PC-9 (cell line): ENCODE measurements at regions not wholly inside any gene's neighbourhood (a gene's known extent, or its start where the extent isn't known, plus 50 kb on each side); places are given as distances from the start of the nearest gene placed in this dataset.

Experiments
- BruUV-seq: library from RNA; stranded (reverse); fragments of 400-500 nt; replicated peaks from 2 replicates; lab custom pipeline; 2021; lab: Mats Ljungman, UMichigan
- CTCF ChIA-PET: fragments of 300-600 bp; sonication (Branson Sonifier 250); formaldehyde crosslinking; loops from one replicate; lab custom pipeline; 2022; ENCODE audit warnings: antibody characterized with exemption; lab: Charles Lee
- POLR2A ChIA-PET: fragments of 300-600 bp; sonication (Branson Sonifier 250); formaldehyde crosslinking; loops from one replicate; lab custom pipeline; 2022; ENCODE audit warnings: antibody characterized with exemption; ENCODE audit not compliant: unreplicated experiment; lab: Charles Lee
- DNase-seq, 2 experiments: peaks; one replicate each; pipeline versions ENCODE4 v3.0.0 to v3.0.0-alpha.2; 2015 to 2022; ENCODE audit warnings: mixed read lengths in 1 of 2
- H2AFZ ChIP-seq: fragments of 200-600 bp; sonication (generic); 2 replicates; pipeline ENCODE4 v1.8.1; 2017; ENCODE audit warnings: antibody characterized with exemption
- H3F3A ChIP-seq: fragments of 200-600 bp; sonication (generic); 2 replicates; pipeline ENCODE4 v1.8.1; 2017; ENCODE audit warnings: antibody characterized with exemption, mild to moderate bottlenecking, low read depth; ENCODE audit not compliant: insufficient read depth
- H3K27ac ChIP-seq: fragments of 200-600 bp; sonication (generic); 2 replicates; pipeline ENCODE4 v1.6.1; 2016; ENCODE audit warnings: mixed run types
- H3K27me3 ChIP-seq: fragments of 200-600 bp; sonication (generic); 2 replicates; pipeline ENCODE4 v1.6.1; 2016; ENCODE audit warnings: low read depth, mixed run types; ENCODE audit not compliant: insufficient read depth
- H3K36me3 ChIP-seq: fragments of 200-600 bp; sonication (generic); 2 replicates; pipeline ENCODE4 v1.6.1; 2016; ENCODE audit warnings: low read depth, mixed run types
- H3K4me1 ChIP-seq: fragments of 200-600 bp; sonication (generic); replicated peaks from 2 replicates; pipeline ENCODE4 v1.6.1; 2016; ENCODE audit warnings: mixed run types; ENCODE audit not compliant: insufficient read depth
- H3K4me2 ChIP-seq: fragments of 200-600 bp; sonication (generic); 2 replicates; pipeline ENCODE4 v1.6.1; 2017; ENCODE audit warnings: mixed run types
- H3K4me3 ChIP-seq: fragments of 200-600 bp; sonication (generic); 2 replicates; pipeline ENCODE4 v1.6.1; 2016; ENCODE audit warnings: mixed run types
- H3K79me2 ChIP-seq: fragments of 200-600 bp; sonication (generic); 2 replicates; pipeline ENCODE4 v1.6.1; 2017; ENCODE audit warnings: low read depth, mixed run types
- H3K9me2 ChIP-seq: fragments of 200-600 bp; sonication (generic); 2 replicates; pipeline ENCODE4 v1.8.1; 2017; ENCODE audit warnings: mild to moderate bottlenecking; ENCODE audit not compliant: insufficient read depth
- H3K9me3 ChIP-seq: fragments of 200-600 bp; sonication (generic); 2 replicates; pipeline ENCODE4 v1.8.1; 2016; ENCODE audit warnings: low read depth; ENCODE audit not compliant: insufficient read depth
- H4K20me1 ChIP-seq: fragments of 200-600 bp; sonication (generic); 2 replicates; pipeline ENCODE4 v1.8.1; 2017; ENCODE audit not compliant: insufficient read depth
- EZH2 ChIP-seq: fragments of 200-600 bp; sonication (generic); IDR thresholded peaks from 2 replicates; pipeline ENCODE4 v1.8.0; 2017; ENCODE audit warnings: antibody characterized with exemption, low read depth
- intact Hi-C: fragments of 100-400 bp; cut with micrococcal nuclease; formaldehyde crosslinking; loops from one replicate; pipeline ENCODE4 v1.10.0; 2022; ENCODE audit not compliant: unreplicated experiment
- TF ChIP-seq, protein P1 (sequence below): fragments of 200-600 bp; sonication (generic); conservative IDR thresholded peaks from 2 replicates; pipeline ENCODE4 v1.6.1; 2017; ENCODE audit warnings: mixed run types, antibody characterized with exemption, mild to moderate bottlenecking, moderate library complexity

DNA sequence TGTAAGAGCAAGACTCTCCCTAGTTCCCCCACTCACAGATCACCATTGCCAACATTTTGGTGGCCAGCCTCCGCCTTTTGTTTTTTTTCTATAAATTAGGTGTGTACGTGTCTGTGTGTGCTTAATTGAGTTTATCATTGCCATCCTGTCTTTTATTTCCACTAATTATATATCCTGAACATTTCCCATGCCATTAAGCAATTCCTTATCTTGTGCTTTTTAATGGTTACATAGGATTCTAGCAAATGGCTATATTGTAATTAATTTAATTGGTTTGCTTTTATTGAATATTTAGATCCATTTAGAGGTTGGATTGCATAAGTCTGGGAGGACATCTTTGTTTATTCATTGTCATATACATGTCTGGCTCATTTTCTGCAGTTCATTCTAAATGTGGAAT is 107.3 kb upstream of the RTL1 start:
- no peaks in the 10 kb centered on the region for H3K9me2 ChIP-seq
- H3K36me3 ChIP-seq, result no peaks in the 10 kb centered on the region
- H2AFZ ChIP-seq, result no peak overlapping the region
- no TSS peak for BruUV-seq
- H3K4me1 ChIP-seq, result no peaks in the 10 kb centered on the region
- no peak overlapping the region for H3K4me3 ChIP-seq
- no peak for TF ChIP-seq EZH2
- TF ChIP-seq, protein P1, sequence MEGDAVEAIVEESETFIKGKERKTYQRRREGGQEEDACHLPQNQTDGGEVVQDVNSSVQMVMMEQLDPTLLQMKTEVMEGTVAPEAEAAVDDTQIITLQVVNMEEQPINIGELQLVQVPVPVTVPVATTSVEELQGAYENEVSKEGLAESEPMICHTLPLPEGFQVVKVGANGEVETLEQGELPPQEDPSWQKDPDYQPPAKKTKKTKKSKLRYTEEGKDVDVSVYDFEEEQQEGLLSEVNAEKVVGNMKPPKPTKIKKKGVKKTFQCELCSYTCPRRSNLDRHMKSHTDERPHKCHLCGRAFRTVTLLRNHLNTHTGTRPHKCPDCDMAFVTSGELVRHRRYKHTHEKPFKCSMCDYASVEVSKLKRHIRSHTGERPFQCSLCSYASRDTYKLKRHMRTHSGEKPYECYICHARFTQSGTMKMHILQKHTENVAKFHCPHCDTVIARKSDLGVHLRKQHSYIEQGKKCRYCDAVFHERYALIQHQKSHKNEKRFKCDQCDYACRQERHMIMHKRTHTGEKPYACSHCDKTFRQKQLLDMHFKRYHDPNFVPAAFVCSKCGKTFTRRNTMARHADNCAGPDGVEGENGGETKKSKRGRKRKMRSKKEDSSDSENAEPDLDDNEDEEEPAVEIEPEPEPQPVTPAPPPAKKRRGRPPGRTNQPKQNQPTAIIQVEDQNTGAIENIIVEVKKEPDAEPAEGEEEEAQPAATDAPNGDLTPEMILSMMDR, result no peak
- ChIA-PET CTCF (no interaction called here), POLR2A (no interaction called here)
- no peaks in the 10 kb centered on the region for H3K79me2 ChIP-seq
- H3K9me3 ChIP-seq, result no peaks in the 10 kb centered on the region
- no peak overlapping the region for H3K27ac ChIP-seq
- no peak for DNase-seq
- H3K4me2 ChIP-seq, result no peak overlapping the region
- intact Hi-C loops, result no loop called here
- peaks cover 33% of the 10 kb centered on the region for H3K27me3 ChIP-seq
- no peaks in the 10 kb centered on the region for H4K20me1 ChIP-seq
- H3F3A ChIP-seq, result no peaks in the 10 kb centered on the region

DNA sequence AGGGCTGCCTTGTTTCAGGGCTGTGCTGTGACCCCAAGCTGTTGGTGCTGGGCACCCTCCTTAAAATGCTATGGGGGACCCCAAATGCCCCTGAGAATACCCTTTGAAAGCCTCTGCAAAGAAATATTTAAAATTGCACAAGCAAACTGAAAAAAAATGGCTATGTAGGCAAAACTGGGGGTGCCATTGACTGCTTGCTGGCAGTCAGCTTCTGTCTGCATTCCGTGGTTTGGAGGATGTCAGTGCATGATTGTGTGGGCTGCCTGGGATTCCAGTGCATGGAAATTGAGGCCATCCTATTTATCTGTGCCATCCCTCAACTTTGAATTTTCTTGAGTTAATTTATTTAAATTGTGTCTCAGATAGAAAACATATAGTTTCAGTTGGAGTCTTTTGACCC is 113.7 kb upstream of the RTL1 start:
- H3F3A ChIP-seq, result no peaks in the 10 kb centered on the region
- H3K36me3 ChIP-seq, result no peaks in the 10 kb centered on the region
- no peaks in the 10 kb centered on the region for H3K9me3 ChIP-seq
- TF ChIP-seq EZH2, result no peak
- TF ChIP-seq, protein P1, result no peak
- H3K27me3 ChIP-seq, result peaks cover 4% of the 10 kb centered on the region; the same call in 1 of the 2 replicates
- no peaks in the 10 kb centered on the region for H4K20me1 ChIP-seq
- H3K4me1 ChIP-seq, result no peaks in the 10 kb centered on the region
- no TSS peak for BruUV-seq
- H2AFZ ChIP-seq, result no peak overlapping the region
- intact Hi-C loops, result no loop called here
- no peak overlapping the region for H3K4me2 ChIP-seq
- no peaks in the 10 kb centered on the region for H3K79me2 ChIP-seq
- POLR2A ChIA-PET, result no interaction called here
- no peaks in the 10 kb centered on the region for H3K9me2 ChIP-seq
- DNase-seq, result no peak
- no peak overlapping the region for H3K27ac ChIP-seq
- CTCF ChIA-PET, result no interaction called here
- no peak overlapping the region for H3K4me3 ChIP-seq

DNA sequence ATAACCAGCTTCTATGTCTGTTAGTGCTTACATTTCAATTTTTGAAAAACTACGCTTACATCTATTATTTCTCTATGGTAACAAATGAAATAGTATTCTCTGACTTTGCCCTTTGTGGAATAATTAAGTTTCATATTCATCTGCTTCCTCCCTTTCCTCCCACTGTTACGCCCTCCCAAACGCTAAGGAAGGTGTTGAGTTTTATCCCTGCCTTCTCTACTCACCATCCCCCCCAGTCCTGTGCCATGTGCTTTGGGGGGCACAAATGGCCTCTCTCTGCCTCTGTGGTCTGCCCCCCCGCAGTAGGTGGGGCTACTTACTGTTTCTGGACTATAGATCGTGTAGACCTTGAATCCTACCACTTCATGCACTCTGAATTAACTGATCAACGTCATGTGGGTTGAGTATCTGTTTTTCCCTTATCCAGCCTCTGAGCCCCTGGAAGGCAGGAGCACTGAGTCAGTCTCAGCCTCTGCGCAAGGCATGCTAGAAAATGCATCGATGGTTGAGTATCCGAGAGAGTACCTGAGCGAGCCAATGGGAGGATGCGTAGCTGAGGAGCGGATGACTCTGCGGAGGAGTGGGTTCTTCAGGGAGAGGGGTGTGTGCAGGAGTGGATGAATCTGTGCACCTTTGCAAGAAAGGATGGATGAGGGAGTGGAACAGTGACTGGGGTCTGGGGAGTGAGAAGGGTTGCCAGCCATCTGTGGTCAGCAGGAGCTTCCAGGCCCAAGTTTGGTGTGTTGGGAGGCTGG is 114.5 kb upstream of the RTL1 start:
- Histone ChIP-seq H4K20me1 (no peaks in the 10 kb centered on the region), H3K79me2 (no peaks in the 10 kb centered on the region)

More for the DNA sequence above, 114.5 kb upstream of the RTL1 start:
- intact Hi-C loops, result no loop called here
- Histone ChIP-seq H3K9me3 (no peaks in the 10 kb centered on the region), H3F3A (no peaks in the 10 kb centered on the region), H3K4me1 (no peaks in the 10 kb centered on the region), H3K4me3 (no peak overlapping the region), H2AFZ (no peak overlapping the region), H3K9me2 (no peaks in the 10 kb centered on the region), H3K27me3 (peaks cover 11% of the 10 kb centered on the region; the same call in 1 of the 2 replicates), H3K4me2 (no peak overlapping the region), H3K27ac (no peak overlapping the region), H3K36me3 (no peaks in the 10 kb centered on the region)
- ChIA-PET POLR2A (no interaction called here), CTCF (no interaction called here)
- no TSS peak for BruUV-seq
- TF ChIP-seq, protein P1, result no peak
- TF ChIP-seq EZH2, result no peak
- DNase-seq, result no peak
